Kidney (tissue), 13 donors: ENCODE measurements at regions not wholly inside any gene's neighbourhood (a gene's known extent, or its start where the extent isn't known, plus 50 kb on each side); places are given as distances from the start of the nearest gene placed in this dataset.

Experiments used
- DNase-seq, 5 donors: peaks; one replicate each; pipeline ENCODE4 v3.0.0-alpha.2; 2013 to 2020
- FAIRE-seq: peaks from 2 replicates; lab custom pipeline; 2012; peaks lifted over from hg19 to GRCh38; lab: Jason Lieb, UNC
- H3K27ac ChIP-seq, 2 donors: one replicate each; pipeline ENCODE4 v1.7.0; 2013; ENCODE audit warnings: low read depth in 2 of 2, low read length in 2 of 2, inconsistent platforms in 1 of 2
- H3K27me3 ChIP-seq: one replicate; pipeline ENCODE4 v1.7.1; 2013; ENCODE audit warnings: low read length, inconsistent platforms; ENCODE audit not compliant: control insufficient read depth, insufficient read depth
- H3K36me3 ChIP-seq, 3 donors: one replicate each; pipeline versions ENCODE4 v1.7.0 to v1.7.1; 2013; ENCODE audit warnings: low read length in 3 of 3, control low read depth in 1 of 3, inconsistent platforms in 1 of 3; ENCODE audit not compliant: insufficient read depth in 3 of 3, control insufficient read depth in 2 of 3
- H3K4me1 ChIP-seq, 3 donors: one replicate each; pipeline versions ENCODE4 v1.7.0 to v1.7.1; 2013; ENCODE audit warnings: low read length in 3 of 3, inconsistent platforms in 1 of 3, low read depth in 1 of 3; ENCODE audit not compliant: control insufficient read depth in 2 of 3, insufficient read depth in 2 of 3
- H3K4me3 ChIP-seq, 3 donors: one replicate each; pipeline versions ENCODE4 v1.7.0 to v1.8.1; 2013; ENCODE audit warnings: low read length in 3 of 3, control low read depth in 1 of 3, inconsistent platforms in 1 of 3
- H3K9ac ChIP-seq, 3 donors: one replicate each; pipeline versions ENCODE4 v1.7.0 to v1.7.1; 2013; ENCODE audit warnings: low read length in 3 of 3, control low read depth in 1 of 3, inconsistent platforms in 1 of 3
- H3K9me3 ChIP-seq, 3 donors: one replicate each; pipeline versions ENCODE4 v1.7.0 to v1.7.1; 2013; ENCODE audit warnings: low read length in 3 of 3, control low read depth in 1 of 3, inconsistent platforms in 1 of 3; ENCODE audit not compliant: control insufficient read depth in 2 of 3, insufficient read depth in 1 of 3
- intact Hi-C: fragments of 100-400 bp; cut with DNase I; formaldehyde crosslinking; loops from one replicate; pipeline ENCODE4 v1.11.1; 2022
- TF ChIP-seq, protein P1 (sequence below): IDR thresholded peaks from 3 replicates; pipeline ENCODE4 v1.5.1; 2012; ENCODE audit warnings: mild to moderate bottlenecking, moderate library complexity, borderline replicate concordance; ENCODE audit not compliant: insufficient read depth; ENCODE audit errors: extremely low read depth
- donor health status: control.
- donor health status: control.
- donor health status: control.
- donor health status: control.
- donor health status: control.
- donor health status: DM: yes; HTN: yes; CAD: no.
- donor health status: Normal renal cell carcinoma (clear cell type).

DNA sequence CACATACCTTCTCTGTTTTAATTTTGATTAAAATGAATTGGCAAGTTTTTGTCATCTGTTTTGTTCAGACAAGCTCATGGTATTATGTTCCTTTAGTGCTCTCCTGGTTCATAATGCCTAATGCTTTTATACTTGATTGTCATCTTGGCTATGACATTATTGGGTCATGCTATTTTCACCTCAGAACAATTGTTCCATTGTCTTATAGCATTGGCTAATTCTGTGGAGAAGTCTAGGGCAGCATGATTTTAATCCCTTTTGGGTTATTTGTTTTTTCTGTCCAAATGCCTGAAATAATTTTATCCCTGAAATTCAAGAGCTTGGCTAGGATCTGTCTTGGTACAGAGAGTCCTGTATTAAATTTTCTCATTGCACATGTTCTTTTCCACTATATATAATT lies 83.8 kb upstream of the CCDC85A start:
- Histone ChIP-seq H3K4me1 (no peaks in the 10 kb centered on the region), H3K9ac (no peak overlapping the region), H3K27ac (no peak overlapping the region), H3K36me3 (no peaks in the 10 kb centered on the region), H3K27me3 (no peaks in the 10 kb centered on the region), H3K4me3 (no peak overlapping the region), H3K9me3 (no peaks in the 10 kb centered on the region)
- intact Hi-C loops = no loop called here
- TF ChIP-seq, protein P1, sequence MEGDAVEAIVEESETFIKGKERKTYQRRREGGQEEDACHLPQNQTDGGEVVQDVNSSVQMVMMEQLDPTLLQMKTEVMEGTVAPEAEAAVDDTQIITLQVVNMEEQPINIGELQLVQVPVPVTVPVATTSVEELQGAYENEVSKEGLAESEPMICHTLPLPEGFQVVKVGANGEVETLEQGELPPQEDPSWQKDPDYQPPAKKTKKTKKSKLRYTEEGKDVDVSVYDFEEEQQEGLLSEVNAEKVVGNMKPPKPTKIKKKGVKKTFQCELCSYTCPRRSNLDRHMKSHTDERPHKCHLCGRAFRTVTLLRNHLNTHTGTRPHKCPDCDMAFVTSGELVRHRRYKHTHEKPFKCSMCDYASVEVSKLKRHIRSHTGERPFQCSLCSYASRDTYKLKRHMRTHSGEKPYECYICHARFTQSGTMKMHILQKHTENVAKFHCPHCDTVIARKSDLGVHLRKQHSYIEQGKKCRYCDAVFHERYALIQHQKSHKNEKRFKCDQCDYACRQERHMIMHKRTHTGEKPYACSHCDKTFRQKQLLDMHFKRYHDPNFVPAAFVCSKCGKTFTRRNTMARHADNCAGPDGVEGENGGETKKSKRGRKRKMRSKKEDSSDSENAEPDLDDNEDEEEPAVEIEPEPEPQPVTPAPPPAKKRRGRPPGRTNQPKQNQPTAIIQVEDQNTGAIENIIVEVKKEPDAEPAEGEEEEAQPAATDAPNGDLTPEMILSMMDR = no peak
- DNase-seq (no peak), FAIRE-seq (no peak)

DNA sequence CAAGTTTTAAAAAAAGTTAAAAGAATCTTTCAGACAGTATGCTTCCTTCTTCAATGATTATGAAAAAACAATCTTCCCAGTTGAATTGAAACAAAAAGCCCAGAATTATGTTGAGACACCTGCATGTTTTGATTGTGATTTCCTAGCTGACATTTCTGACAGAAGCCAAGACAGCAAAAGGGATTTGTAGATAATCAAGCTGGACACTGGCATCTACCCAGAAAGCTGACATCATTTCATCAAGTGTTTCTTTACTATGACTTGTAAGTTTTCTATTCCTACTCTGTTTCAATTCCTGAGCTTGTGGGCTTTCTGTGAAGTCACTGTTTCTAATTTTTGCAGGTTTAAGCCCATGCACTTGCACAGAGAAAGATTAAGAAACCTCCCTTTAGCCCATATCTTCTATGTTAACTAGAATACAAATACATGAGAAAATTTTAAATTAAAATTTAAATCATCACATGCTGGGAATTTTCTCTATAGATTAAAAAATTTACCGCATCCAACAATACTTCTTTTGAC lies 82.9 kb upstream of the CCDC85A start:
- TF ChIP-seq, protein P1 = no peak

DNA sequence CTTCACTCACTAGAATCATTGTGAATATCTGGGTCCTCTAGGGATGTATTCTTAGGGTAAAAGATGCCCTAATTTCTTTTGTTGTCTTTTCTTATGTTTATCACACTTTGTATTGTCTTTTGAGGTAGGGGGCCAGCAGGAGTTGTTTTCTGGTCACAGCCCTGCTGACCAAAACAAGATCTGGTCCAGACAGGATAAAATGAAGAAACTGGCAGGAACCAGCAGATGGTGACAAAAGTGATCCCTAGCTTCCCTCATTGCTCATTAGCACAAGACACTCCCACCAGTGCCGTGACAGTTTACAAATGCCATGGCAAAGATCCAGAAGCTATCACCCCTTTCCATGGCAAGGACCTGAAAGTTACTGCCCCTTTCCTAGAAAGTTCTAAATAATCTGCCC lies 81.7 kb upstream of the CCDC85A start:
- Histone ChIP-seq H3K27ac (no peak overlapping the region), H3K9ac (no peak overlapping the region), H3K9me3 (no peaks in the 10 kb centered on the region), H3K4me1 (no peaks in the 10 kb centered on the region), H3K36me3 (no peaks in the 10 kb centered on the region), H3K27me3 (no peaks in the 10 kb centered on the region), H3K4me3 (no peak overlapping the region)
- DNase-seq (no peak), FAIRE-seq (no peak)
- TF ChIP-seq, protein P1 = no peak
- intact Hi-C loops = no loop called here

More for the DNA sequence above, 82.9 kb upstream of the CCDC85A start:
- no peak overlapping the region for H3K27ac ChIP-seq
- DNase-seq (no peak), FAIRE-seq (no peak)
- H3K9ac ChIP-seq = no peak overlapping the region
- H3K36me3 ChIP-seq = no peaks in the 10 kb centered on the region
- H3K27me3 ChIP-seq = no peaks in the 10 kb centered on the region
- H3K4me3 ChIP-seq = no peak overlapping the region
- no peaks in the 10 kb centered on the region for H3K4me1 ChIP-seq
- intact Hi-C loops = no loop called here
- H3K9me3 ChIP-seq = no peaks in the 10 kb centered on the region

DNA sequence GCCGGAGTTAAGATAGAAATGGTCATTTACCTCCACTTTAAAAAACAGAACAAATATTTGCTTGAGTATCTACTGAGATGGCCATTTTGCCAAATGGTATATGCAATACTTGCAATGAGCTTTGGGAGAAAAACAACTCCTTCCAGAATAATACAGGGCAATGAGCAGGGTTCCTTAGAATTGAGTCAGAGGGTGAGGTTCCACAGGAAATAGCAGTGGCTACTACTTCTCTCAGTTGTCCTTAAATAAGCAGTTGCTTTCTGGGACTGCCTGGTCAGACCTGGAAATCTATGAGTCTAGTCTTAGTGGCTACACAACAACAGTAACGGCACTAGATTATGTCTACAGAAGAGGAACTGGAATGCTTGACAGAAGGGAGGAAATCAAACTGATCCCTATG lies 80.9 kb upstream of the CCDC85A start:
- TF ChIP-seq, protein P1 = no peak
- Histone ChIP-seq H3K36me3 (no peaks in the 10 kb centered on the region), H3K4me1 (no peaks in the 10 kb centered on the region), H3K9ac (no peak overlapping the region), H3K9me3 (no peaks in the 10 kb centered on the region), H3K4me3 (no peak overlapping the region), H3K27ac (no peak overlapping the region), H3K27me3 (no peaks in the 10 kb centered on the region)
- intact Hi-C loops = no loop called here
- DNase-seq (no peak), FAIRE-seq (no peak)
